ENCODE measurements at regions not wholly inside any gene's neighbourhood (a gene's known extent, or its start where the extent isn't known, plus 50 kb on each side); places are given as distances from the start of the nearest gene placed in this dataset.
A peak's percentile ranks its signal among the peaks of the same experiment; 100 is the strongest.
"Not testable (repeated sequence)": the region's sequence is repeated elsewhere in the genome, so short reads cannot be mapped to it uniquely, and the experiment has no call there.

DNA sequence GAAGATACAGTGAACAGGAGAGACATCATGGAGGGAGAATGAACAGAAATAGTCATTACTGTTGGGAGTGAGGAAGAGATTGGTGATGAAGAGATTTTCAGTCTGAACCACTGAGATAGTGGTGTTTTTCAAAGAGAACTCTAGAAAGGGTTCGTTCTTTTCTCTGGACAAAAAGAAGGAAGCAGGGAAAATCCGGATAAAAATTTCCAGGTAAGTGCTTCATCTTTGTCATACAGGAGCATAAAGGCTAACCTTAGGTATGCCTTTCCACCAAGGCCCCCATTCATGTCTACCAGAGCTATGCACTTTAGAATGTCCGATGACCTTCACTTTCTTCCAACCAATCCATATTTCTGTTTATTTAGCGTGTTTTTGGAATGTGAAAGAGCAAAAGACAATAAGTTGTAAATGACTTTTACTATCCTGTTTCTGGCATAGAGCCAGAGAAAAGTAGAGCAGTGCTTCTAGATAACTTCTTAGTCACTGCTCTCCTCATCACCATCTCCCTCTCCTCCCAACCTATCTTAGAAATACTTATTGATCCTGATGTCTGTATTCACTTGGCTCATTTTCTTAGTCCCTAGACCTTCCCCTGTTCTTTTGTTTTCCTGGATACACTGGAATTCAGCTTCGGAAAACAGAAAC is 116.5 kb downstream of the TTC6 start:
- no peak for DNase-seq (ENCODE audit: low read depth in 3 of 3, low spot score in 2 of 3)

DNA sequence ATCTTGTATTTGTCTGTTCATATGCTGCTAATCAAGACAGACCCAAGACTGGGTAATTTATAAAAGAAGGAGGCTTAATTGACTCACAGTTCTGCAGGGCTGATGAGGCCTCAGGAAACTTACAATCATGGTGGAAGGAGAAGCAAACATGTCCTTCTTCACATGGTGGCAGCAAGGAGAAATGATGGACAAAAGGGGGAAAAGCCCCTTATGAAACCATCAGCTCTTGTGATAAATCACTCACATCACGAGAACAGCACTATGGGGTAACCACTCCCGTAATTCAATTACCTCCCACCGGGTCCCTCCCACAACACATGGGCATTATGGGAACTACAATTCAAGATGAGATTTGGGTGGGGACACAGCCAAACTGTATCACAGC is 117.0 kb downstream of the TTC6 start:
- not testable (repeated sequence) for DNase-seq (ENCODE audit: low read depth in 3 of 3, low spot score in 2 of 3)

DNA sequence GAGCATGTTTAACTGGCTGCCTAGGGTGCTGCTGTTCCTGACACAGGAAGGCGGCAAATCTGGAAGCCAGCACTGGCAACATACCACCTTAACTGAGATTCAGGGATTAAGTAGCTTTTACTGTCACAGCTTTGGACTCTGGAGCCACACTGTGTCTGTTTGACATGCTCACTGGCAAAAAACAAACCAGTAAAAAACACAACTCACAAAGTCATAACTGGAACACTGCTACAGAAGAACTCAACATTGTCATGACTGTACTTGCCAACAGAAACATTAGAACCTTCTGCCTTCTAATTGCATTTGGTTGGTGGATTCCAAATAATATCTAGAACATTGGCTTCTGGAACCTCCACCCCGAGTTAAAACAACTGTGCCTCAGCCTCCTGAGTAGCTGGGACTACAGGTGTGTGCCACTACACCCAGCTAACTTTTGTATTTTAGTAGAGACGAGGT is 117.6 kb downstream of the TTC6 start:
- DNase-seq (ENCODE audit: low read depth in 3 of 3, low spot score in 2 of 3), result no peak

DNA sequence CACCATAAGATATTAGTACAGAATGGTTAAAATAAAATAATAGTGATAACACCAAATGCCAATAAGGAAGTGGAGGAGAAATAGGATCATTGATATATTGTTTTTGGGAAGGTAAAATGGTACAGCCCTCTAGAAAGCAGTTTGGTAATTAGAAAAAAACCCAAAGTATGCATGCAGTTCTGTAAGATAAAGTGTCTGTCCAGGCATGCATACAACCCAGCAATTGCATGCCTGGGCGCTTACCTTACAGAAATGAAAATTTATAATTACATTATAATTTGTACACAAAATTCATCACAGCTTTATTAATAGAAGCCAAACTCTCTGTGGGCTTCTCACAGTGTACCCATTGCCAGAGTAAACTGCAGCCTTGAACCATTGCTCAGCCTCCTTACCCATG is 124.7 kb downstream of the TTC6 start:
- no peak for DNase-seq (ENCODE audit: low read depth in 3 of 3, low spot score in 2 of 3)

DNA sequence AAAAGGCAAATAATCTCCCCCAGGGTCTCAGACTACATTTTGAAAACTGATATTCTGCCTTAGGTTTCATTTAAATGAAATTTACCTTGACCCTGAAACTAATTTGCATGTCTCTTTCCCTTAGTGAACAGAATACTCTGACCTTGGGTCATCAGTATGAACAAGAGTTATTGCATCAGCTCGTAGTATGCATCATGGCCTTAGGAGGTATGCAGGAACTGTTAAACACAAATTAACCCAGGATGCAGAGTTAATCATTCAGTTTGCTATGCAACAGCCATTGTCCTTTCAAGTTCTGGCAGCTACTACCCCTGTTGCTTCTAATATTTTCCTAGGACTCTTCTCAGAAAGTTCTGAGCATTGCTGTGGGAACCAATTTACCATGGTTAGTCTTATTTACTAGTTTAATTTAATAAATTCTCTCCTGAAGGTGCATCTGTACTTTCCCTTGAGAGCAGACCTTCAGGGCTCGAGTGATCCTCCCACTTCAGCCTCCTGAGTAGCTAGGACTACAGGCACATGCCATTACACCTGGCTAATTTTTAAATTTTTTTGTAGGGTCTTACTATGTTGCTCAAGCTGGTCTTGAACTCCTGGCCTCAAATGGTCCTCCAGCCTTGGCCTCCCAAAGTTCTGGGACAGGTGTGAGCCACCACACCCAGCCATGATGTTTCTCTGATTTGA is 126.7 kb downstream of the TTC6 start:
- DNase-seq (ENCODE audit: low read depth in 3 of 3, low spot score in 2 of 3), result peak in 1 of 3 donors; percentile 4

DNA sequence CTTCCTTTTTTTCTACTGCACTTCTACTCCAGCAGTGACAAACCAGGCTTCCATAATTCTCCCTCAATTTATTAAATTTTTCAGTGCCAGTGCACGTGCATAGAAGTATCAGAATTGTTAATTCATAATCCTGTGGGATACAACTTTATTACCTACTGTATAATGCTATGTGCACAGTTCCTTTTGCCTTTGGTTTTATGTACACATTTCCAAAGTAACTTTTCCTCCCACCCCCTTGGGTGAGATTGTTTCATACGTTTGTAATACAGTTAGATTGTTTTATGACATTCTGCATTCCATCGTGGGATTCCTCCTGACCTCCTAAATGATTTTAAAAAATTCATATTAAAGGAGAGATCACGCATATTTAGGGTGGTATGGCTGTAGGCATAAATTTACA is 128.1 kb downstream of the TTC6 start:
- no peak for DNase-seq (ENCODE audit: low read depth in 3 of 3, low spot score in 2 of 3)

DNA sequence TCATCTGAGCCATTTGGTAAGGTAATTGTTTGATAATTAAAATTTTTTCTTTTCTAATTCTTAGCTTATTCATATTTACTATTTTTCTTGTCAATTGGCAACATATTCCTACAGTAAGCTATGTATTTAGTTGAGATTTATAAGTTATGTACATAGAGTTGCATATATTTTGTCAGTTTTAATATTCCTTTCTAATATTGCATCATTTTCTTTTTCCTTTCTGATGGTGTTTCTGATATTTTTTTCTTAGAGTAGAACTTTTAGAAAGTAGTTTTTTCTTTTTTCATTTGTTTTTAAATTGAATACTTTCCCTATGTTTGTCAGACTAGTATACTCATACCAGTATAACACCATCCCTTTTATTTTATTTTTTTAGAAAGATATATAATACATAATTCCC is 131.3 kb downstream of the TTC6 start:
- no peak for DNase-seq (ENCODE audit: low read depth in 3 of 3, low spot score in 2 of 3)

DNA sequence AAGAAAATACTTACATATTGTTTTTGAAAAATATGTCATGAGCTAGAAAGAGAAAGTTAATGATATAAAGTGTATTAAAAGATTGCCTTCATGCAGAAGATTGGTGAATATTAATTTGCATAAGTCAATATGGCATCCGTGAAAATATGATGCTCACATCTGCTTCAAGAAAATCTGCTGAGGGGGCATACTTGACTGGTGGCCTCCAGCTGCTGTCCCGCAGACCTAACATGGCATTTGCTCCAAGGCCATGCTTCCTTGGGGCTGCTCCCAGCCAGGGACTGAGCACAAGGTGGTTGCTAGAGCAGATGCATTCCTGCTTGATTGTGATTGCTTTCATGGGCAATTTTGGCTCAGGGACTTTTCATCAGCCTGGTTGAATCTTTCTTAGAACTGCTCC is 133.8 kb downstream of the TTC6 start:
- DNase-seq (ENCODE audit: low read depth in 3 of 3, low spot score in 2 of 3), result no peak

DNA sequence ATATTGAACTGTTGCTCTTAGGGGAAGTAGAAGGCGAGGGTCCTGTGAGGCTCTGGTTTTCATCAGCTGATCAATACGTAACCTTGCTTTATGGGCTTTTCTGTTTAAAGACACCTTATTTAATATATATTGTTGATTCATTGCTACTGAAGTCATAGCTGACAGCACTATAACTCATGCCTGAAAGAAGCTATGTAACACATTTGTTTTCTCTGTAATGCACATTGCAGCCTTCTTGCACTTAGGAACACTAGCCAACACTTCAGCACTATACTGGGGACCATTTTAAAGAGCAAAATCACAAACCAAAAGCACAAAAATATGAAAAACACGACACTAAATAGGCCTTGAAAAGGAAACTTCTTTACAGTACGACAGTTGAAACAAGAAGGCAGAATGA is 135.7 kb downstream of the TTC6 start:
- DNase-seq (ENCODE audit: low read depth in 3 of 3, low spot score in 2 of 3), result no peak

DNA sequence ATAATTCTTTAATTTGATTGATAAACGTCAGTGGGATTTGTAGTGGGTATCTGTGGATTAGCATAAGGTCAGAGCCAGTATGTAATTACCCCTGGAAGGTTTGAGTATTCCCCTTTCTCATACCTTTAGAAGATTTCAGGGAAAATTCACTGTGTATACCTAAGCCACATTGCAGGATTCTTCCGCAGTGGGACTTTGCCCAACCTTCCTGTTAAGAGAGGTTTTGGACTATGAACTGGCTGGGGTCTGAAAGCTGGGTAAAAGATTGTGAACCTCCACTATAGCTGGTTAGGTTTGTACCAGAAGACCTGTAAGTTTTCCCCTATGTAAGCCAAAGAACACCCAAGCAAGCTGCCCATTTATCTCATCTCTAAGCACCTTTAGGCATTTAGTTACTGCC is 150.2 kb downstream of the TTC6 start:
- no peak for DNase-seq (ENCODE audit: low read depth in 3 of 3, low spot score in 2 of 3)

DNA sequence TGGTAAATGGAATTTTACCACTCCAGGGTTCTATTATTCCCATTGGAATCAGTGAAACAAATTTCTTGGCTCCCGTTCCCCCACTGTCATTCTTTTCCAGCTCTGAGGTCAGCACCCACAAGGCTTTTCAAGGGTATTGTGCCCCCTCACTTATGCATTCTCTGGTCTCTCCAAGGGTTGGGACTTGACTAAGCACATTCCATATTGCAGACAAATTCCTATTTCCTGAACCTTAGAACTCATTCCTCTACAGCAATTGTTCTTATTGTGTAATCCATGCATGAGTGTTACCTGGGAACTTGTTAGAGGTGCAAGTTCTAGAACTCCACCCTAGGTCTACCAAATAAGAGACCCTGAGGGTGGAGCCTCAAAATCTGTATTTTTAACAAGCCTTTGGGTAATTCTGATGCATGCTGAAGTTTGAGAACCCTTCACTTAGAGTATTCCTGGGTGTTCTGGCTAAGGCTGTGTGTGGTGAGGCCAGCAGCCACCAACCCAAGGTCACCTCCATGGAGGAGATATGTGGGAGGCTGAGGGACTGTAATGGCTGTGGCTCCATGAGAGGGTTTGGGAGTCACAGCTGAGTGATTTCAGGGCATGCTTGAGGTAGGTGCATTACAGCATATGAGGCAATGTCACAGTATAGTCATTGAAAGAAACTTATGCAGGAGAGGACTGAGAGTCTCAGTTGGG is 150.9 kb downstream of the TTC6 start:
- no peak for DNase-seq (ENCODE audit: low read depth in 3 of 3, low spot score in 2 of 3)

DNA sequence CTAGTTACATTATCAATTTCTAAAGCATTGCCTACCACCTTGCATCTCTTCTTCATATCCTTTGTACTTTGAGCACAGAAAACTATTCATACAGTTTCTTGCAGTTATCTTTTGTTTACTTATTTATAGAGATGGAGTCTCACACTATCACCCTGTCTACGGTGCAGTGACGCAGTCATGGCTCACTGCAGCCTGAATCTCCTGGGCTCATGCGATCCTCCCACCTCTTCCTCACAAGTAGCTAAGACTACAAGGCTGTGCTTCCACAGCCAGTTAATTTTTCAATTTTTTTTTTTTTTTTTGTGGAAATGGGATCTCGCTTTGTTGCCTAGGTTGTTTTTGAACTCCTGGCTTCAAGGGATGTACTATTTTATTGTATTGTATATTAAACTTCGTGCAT is 158.0 kb downstream of the TTC6 start:
- no peak for DNase-seq (ENCODE audit: low read depth in 3 of 3, low spot score in 2 of 3)

DNA sequence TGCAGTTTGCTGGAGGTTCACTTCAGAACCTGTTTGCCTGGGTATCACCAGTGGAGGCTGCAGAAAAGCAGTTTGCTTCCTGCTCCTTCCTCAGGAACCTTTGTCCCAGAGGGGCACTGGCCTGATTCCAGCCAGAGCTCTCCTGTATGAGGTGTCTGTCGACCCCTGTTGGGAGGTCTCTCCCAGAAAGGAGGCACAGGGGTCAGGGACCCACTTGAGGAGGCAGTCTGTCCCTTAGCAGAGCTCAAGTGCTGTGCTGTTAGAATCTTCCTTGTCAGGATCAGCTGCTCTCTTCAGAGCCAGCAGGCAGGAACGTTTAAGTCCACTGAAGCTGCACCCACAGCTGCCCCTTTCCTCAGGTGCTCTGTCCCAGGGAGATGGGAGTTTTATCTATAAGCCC is 164.8 kb downstream of the TTC6 start:
- DNase-seq (ENCODE audit: low read depth in 3 of 3, low spot score in 2 of 3), result not testable (repeated sequence)

DNA sequence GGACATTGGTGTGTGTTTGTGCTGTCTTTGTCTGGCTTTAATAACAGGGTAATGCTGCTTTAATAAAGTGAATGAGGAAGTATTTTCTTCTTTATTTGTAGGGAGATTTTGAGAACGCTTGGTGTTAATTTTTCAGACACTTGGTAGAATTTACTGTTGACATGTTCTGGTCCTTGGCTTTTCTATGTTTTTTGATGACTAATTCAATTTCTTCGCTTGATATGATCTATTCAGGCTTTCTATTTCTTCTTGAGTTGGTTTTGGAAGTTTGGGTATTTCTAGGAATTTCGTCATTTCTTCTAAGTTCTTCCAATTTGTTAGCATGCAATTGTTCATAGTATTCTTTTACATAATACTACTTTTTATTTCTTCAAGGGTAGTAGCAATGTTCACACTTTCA is 167.8 kb downstream of the TTC6 start:
- no peak for DNase-seq (ENCODE audit: low read depth in 3 of 3, low spot score in 2 of 3)

DNA sequence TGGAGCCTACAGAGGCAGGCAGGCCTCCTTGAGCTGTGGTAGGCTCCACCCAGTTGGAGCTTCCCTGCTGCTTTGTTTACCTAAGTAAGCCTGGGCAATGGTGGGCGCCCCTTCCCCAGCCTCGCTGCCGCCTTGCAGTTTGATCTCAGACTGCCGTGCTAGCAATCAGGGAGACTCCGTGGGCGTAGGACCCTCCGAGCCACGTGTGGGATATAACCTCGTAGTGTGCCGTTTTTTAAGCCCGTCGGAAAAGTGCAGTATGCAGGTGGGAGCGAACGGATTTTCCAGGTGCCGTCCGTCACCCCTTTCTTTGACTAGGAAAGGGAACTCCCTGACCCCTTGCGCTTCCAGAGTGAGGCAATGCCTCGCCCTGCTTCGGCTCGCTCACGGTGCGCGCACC is 176.9 kb downstream of the TTC6 start:
- DNase-seq (ENCODE audit: low read depth in 3 of 3, low spot score in 2 of 3), result not testable (repeated sequence)

DNA sequence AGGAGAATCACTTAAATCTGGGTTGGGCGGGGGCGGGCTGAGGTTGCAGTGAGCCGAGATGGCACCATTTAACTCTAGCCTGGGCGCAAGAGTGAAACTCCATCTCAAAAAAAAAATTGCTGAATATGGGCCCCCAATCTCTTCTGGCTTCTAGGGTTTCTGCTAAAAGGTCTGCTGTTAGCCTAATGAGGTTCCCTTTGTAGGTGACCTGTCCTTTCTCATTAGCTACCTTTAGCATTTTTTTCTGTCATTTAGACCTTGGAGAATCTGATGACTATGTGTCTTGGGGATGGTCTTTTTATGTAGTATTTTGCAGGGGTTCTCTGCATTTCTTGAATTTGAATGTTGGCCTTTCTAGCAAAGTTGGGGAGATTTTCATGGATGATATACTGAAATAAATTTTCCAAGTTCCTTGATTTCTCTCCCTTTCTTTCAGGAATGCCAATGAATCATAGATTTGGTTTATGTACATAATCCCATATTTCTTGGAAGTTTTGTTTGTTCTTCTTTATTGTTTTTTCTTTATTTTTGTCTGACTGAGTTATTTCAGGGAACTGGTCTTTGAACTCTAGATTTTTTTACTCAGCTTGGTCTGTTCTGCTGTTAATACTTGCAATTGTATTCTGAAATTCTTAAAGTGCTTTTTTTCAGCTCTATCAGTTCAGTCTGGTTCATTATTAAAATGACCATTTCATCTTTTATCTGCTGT is 181.5 kb downstream of the TTC6 start:
- no peak for DNase-seq (ENCODE audit: low read depth in 3 of 3, low spot score in 2 of 3)

DNA sequence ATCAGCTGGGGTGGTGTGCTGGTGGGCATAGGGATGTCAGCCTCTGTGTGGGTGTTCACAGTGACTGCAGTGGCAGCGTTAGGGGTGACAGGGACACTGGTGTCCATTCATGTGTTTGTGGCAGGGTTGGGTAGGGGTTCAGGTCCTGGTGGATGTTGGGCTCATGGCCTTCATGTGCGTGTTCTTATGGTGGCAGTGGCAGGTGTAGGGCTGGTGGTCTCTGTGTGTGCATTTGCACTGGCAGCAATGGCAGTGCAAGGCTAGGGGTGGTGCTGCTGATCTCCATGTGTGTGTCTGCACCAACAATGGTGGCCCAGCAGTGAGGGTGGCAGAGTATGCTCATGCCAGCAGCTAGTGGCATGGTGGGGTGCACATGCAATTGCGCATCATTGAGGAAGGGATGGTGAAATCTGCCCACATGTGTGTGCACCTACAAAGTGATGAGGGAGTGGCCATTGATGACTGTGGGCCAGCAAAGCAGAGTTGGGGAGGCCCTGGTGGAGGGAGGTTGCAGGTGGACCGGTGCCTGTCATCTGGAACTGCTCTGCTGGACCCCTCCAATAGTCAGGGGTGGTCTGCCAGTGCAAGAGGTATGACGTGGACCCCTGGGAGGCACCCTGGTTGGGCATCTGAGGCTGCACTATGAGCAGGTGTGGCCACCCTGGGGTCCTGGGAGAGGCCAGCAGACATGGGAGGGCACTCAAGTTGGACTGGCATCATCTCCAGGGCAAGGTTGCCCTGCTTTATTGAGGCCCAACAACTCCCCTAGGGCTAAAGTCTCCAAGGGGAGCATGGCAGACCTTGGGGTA is 182.9 kb downstream of the TTC6 start:
- no peak for DNase-seq (ENCODE audit: low read depth in 3 of 3, low spot score in 2 of 3)

DNA sequence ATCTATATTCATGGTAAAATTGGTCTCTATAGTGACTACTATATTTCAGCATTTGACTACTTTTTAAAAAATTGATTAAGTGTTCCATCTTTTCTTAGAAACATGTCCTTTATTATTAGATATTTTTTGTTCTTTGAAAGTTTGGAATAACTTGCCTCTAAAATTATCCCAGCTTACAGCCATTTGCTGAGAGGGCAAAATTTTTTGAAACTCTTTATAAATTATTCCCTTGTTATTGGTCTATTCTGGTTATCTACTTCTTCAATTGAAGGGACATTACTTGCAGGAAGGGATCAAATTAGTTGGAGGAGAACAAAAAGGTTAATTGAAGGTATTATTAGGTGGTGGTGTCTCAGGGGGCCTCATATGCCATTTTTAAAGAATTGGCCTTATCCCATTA is 184.1 kb downstream of the TTC6 start:
- no peak for DNase-seq (ENCODE audit: low read depth in 3 of 3, low spot score in 2 of 3)

DNA sequence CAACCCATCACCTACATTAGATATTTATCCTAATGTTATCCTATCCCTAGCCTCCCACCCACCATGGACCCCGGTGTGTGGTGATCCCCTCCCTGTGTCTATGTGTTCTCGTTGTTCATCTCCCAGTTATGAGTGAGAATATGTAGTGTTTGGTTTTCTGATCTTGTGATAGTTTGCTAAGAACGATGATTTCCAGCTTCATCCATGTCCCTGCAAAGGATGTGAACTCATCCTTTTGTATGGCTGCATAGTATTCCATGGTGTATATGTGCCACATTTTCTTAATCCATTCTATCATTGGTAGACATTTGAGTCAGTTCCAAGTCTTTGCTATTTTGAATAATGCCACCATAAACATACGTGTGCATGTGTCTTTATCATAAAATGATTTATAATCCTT is 185.3 kb downstream of the TTC6 start:
- not testable (repeated sequence) for DNase-seq (ENCODE audit: low read depth in 3 of 3, low spot score in 2 of 3)

DNA sequence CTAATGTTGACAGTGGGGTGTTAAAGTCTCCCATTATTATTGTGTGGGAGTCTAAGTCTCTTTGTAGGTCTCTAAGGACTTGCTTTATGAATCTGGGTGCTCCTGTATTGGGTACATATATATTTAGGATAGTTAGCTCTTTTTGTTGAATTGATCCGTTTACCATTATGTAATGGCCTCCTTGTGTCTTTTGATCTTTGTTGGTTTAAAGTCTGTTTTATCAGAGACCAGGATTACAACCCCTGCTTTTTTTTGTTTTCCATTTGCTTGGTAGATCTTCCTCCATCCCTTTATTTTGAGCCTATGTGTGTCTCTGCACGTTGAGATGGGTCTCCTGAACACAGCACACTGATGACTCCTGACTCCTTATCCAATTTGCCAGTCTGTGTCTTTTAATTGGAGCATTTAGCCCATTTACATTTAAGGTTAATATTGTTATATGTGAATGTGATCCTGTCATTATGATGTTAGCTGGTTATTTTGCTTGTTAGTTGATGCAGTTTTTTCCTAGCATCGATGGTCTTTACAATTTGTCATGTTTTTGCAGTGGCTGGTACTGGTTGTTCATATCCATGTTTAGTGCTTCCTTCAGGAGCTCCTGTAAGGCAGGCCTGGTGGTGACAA is 188.9 kb downstream of the TTC6 start:
- not testable (repeated sequence) for DNase-seq (ENCODE audit: low read depth in 3 of 3, low spot score in 2 of 3)

Measured in right renal cortex interstitium (tissue), 3 donors.